Hindlimb muscle (tissue), 1 donor: ENCODE measurements at regions not wholly inside any gene's neighbourhood (a gene's known extent, or its start where the extent isn't known, plus 50 kb on each side); places are given as distances from the start of the nearest gene placed in this dataset.

Source experiments
- DNase-seq: peaks from one replicate; pipeline ENCODE4 v3.0.0-alpha.2; 2013

DNA sequence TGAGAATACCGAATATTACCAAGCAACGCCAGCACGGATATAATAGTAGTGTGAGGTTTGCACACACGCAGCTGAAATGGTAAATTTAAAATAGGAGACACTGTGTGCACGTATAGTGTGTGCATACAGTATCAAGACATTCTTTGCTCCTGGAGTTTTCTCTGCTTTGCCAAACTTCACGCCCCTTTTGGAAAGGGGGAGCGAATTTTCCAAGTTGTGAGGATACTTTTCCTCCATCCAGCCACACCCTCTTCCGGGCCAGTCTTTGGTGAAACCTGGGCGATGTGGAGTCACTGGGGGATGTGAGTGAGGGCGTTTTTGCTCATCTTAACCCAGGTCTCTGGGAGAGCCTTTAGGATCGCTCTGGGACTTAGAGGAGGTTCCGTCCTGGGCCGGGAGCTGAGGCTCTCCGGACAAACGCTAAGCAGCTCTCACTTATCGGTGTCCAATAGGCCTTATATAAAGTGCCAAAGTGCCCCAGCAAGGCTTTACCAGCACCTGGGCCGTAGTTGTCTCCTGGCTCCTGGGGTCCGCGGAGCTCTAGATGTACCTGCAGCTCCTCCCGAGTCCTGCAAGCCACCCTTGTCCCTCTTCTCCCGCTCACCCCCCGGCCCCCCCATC lies 160.0 kb upstream of the MKI67 start:
- peak; percentile 77 for DNase-seq

DNA sequence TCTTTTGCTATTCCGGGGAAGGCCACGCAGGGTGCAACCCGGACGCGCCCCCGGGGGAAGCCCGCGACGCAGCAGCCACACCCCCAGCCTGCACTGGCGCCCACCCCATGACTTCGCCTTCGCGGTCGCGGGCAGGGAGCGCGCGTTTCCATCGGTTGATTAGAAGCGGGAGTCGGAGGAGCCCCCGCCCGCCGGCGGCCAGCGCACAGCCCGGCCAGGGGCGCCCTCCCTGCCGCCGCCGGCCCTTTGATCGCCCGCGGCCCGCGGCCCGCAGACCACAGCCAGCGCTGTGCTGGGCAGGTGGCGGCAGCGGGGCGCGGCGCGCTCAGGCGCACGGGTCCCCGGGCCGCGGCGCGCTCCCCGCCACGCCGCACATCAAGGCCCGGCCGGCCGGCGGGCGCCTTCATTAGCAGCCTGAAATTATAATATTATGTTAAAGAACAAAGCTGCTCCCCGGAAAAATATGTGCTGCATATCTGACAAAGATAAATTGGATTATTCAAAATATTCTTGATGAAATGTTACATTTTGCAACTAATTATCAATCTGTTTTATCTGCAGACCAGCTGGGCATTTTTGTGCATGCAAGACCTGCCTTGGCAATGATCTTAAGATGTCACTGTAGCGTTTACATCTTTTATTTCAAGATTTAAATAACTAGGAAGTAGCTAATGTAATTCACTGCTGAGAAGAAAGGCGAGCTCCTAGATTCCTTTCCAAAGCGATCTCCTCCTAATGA lies 160.7 kb upstream of the MKI67 start:
- no peak for DNase-seq

DNA sequence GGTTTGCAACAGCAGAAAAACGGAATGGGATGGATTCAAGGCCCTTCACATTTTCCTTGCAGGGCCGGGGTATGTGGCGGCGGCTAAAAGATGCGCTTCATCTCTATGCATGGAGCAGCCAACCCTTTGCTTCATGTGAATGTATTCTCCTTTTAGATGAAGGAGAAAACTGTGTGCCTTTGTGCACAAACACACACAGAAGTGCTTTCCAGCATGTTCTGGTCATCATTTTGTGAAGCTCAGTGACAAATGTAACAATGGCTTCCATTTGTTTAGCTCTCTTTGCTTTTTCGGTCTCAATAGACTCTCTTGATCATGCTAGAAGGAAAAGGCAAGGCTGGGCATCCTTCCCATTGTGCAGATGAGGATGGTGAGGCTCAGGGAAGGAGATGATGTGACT lies 161.7 kb upstream of the MKI67 start:
- no peak for DNase-seq

DNA sequence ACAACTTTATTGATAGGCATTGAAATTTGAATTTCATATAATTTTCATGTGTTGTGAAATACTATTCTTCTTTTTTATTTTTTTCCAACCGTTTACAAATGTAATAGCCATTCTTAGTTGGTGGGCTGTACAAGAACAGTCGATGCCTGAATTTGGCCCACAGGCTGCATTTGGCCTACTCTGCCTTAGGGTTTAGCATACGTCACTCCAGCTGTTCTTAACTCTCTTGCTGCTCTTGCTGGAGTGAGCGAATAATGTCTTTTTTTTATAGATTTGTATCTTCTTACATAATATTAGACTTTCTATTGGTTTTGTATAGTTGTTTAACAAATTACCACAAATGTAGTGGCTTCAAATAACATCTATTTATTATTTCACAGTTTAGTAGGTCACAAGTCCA lies 163.4 kb upstream of the MKI67 start:
- DNase-seq, result no peak

DNA sequence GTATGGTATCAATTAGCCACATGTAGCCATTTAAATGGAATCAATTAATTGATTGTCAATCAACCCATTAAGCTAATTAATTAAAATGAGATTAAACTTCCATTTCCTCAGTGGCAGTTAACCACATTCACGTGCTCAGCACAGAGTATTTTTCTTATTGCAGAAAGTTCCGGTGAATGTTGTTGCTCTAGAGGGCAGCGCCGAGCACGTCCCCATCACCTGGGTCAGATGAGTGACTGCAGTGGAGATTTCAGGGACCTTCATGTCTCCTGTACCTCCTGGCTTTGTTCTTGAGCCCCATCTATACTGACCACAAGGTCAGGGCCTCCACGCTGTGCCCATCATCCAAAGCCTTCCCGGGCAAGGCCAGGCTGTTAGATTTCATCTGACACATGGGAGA lies 168.8 kb upstream of the MKI67 start:
- no peak for DNase-seq

DNA sequence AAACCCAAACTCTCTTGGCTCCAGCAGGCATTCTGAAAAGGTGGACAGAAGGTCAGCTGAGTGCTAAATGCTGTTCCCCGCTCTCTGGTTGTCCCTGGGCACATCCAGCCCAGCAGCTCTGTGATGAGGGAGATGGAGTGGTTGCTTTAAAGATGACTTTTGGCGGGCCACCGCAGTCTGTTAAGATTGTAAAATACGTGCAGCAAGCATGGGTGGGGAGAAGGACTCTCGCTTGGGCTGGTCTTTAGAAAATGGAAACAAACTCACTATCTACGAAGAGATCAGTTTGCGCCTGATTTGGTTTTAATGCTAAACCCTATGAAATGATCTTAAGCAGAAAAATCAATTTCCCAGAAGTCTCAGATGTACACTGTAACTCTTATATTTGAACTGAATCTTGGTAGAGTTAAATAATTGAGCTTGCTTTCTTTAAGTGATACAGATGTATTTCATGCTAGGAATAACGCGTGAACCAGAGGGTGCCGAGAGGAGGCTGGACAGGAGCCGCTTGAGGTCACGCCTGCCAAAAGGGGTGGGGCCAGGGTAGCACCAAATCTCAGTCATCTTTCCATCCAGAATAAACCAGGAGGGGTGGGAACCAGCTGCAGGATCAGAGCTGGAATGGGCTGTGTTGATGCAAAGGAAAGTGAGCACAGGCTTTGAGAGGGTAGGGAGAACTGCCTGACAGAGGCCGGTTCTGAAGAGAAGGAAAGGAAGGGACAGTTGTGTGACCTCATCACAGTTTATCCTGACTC lies 170.2 kb upstream of the MKI67 start:
- peak; percentile 83 for DNase-seq

DNA sequence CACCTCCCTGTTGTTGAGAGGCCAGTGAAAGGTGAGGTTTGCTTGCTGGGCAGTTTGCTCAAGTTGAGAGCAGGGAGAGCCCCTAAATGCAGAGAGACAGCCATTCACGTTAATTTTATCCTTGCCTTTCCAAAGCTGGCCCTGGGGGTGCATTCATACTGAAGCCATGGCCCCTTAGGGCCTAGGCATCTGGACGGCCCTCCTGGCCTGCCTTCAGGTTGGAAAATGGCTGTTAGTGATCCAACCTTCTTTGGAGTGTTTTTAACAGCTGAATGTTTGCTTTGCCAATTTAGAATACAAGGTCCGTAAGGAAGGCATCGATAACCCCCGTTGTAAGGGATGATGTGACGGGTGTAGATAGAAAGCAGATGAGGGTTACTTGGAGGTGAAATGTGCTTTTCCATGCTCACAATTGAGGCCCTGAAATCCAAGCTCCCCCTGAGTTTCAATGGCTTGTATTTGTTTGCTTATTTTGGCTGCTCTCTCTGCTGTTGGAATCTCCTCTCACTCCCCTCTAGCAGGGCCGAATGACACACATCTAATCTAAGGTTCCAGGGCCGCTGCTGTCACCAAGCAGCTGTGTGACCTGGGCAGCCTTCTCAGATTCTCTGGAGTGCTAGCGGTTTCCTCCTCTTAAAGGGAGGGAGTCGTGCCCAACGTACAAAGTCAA lies 171.6 kb upstream of the MKI67 start:
- peak; percentile 77 for DNase-seq

DNA sequence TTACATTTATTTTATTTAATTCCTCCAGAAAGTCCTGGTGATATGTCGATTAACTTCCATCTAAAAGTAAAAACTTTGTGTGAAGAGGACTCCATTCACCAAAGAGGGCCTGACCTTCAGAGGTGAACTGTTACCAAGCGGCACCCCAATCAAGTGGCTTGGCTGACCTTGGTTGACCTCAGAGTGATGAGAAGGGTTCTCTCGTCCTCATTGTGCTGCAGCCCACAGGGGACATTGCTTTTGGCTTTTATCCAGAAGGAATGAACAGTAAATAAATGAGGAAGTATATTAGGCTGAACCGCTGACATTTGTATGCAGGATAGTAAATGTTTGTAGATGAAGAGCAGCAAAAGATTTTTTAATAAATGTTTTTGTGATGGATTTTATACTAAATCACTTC lies 172.4 kb upstream of the MKI67 start:
- DNase-seq, result peak; percentile 53

DNA sequence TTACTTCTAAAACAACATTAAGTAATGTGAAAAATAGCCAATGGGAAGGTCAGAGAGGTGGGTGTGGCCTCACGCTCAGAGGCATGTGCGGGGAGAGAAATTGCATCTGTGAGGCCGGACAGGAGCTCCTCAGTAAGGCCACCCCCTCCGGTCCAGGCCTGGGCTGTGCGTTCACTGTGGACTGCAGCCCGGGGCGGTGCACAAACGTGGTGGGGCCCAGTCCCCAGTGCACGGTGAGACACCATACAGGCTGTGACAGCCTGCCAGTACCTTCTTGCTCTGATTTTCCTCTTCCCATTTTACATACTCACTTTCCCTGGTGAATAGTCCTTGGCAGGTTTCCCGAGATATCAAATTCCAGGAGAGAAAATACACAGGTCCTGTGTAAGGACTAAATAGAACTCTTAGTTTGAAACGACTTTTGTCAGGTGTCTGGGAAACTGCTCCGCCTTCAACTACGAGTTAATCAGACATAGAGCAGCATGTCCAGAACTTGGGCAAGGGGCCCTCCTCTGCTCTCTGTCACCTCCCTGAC lies 174.1 kb upstream of the MKI67 start:
- no peak for DNase-seq

DNA sequence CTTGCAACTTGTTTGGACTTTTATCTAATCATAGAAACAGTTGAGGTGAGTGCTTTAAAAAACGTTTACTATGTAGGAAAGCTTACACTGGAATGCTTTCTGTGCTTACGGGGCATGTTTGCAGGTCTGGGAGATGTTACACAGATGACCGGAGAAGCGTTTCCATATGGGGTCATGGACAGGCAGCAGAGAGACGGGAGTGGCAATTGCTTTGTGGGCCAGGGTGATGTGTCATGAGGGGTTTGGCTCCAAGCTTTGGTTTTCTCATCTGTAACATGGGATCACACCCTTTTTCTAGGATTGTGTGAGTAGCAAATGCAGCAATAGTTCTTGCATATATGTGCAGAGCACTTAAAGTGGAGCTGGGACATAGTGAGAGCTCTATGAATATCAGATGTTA lies 174.8 kb upstream of the MKI67 start:
- DNase-seq, result no peak

DNA sequence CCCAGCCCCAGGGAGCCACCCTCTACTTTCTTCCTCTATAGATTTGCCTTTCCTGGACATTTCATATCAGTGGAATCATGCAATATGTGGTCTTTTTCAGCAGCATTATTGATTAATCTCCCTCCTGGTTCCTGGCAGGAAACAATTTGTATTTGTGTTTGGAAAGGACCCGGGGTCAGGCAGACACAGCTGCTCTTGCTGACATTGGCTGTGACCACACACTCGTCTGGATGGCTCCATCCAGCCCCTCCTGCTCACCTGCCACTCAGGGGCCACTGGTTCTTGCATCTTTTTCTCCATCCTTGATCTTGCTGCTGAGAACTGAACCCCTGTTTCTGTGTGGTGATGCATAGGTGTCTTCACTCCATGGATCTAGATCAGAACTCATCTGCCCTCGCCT lies 176.6 kb upstream of the MKI67 start:
- DNase-seq, result no peak

DNA sequence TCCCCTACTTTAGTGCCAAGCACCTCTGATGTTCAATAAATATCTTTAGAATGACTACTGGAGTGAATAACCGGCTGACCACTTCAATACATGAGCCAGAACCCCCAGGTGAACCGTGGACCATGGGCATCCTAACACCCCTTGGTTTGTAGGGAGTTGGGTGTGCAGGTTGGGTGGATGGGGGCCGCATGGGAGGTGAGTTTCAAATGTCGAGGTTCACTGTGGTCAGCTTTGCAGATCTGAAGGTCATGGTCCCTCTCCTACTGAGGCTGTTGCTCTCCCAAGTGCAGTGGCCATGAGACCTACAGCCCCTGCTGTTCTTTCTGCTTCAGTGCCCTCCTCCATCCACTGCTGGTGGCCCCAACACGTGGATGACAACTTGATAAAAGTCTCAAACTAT lies 178.0 kb upstream of the MKI67 start:
- no peak for DNase-seq

DNA sequence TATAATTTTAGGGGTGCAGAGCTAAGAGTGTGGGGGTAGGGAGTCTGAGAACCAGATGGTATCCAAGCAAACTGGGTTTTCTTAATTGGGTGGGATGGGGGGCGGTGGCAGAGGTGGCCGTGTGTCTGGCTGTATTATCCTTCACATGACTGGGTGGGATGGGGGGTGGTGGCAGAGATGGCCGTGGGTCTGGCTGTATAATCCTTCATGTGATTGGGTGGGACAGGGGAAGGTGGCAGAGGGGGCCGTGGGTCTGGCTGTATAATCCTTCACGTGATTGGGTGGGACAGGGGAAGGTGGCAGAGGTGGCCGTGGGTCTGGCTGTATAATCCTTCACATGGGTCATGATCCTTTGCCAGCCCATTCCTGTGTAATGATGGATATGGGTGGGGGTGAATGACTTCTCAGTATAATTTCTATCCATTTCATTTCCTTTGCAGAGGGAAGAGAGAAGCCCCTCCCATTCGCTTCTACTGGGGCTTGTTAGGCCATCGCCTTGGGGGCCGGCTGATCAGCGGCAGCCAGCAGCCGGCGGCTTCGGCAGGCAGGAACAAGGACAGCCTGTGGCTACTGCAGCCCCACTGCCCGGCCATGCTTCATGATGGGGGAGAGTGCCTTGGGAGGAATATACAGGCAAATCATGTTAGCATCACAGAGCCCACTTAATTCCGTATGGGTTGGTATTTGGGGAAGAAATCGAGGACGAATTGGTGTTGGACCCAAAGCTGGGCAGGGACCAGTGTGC lies 179.6 kb upstream of the MKI67 start:
- DNase-seq, result no peak

DNA sequence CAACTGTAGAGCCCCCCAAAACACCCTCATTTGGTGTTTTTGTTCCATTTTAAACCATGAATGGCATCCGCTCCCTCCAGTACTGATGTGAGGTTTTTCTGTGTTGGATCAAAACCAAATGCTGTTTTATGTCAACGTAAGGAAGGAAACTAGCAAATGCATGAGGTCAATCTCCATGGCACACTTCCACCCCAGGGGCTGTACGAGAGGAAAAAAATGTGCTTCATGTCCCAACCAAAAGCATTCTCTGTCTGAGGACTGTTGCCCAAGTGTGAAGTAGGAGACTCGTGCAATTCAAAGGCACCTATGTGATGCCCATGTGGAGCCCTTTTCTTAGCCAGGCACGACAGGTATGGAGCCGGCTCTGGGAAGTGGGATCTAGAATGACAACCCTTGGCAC lies 180.3 kb upstream of the MKI67 start:
- DNase-seq, result no peak

DNA sequence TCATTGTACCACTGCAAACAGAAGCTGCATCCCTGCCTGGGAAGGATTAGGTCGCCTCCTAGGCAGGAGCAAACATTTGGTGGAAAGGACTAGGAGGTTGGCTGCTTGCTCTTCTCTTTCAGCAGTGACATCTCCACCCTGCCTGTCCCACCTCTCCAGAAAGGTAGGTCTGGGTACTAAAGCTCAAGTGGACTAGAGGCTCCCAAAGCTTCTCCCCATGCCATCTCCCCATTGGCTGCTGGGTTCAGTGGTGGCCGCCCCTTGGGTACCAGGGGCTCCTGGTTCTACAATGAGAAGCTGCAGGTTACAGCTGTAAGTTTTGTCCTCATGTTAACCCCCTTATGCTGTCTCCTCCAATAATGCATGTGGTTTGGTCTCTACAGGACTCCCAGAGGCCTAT lies 180.7 kb upstream of the MKI67 start:
- DNase-seq, result no peak

DNA sequence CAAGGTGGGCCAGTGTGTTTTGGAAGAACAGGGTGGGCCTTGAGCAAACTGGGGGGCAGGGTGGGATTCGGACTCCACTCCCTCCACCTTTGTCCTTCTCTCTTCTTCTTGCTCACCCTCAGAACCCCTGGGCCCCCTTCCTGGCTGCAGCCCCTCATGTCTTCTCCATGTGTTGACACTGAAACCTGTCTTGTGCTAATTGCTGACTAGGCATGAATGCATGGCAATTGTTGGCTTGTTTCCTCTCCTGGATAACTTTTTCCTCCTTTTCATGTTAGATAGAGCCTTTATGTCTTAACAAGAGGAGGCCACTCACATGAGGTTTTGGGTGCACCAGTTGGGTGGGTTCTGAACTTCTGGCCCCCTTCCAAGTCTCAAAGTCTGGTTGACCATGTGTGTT lies 181.6 kb upstream of the MKI67 start:
- no peak for DNase-seq

DNA sequence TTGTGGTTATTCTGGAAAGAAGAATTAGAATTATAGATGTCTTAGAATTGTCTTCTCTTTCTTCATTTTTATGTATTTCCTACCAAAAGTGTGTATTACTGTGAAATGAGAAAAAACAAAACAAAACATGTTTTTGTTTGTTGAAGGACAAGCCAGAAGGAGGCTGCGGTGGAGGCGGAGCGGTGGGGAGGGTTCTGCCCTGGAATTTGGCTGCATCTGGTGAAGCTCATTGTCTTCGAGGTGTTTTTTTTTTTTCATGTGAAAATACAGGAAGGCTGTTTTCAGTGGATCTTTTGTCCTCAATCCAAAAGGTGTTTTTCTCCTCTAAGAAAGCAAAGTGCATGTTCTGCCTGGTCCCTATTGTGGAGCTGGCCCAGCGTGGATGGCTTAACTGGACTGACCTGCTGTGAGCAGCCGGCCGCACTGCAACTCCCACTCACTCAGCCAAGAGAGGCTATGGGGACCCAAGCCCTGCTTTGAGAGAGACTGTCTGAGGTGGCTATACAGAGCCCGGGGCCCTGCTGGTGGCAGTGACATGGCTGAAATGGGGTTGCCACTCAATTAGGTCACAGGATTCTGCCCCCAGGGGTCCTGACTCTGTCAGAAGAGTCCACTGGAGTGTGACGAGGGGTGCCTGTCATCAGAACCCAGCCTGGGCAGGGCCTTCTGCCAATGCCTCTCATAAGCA lies 184.9 kb upstream of the MKI67 start:
- no peak for DNase-seq

DNA sequence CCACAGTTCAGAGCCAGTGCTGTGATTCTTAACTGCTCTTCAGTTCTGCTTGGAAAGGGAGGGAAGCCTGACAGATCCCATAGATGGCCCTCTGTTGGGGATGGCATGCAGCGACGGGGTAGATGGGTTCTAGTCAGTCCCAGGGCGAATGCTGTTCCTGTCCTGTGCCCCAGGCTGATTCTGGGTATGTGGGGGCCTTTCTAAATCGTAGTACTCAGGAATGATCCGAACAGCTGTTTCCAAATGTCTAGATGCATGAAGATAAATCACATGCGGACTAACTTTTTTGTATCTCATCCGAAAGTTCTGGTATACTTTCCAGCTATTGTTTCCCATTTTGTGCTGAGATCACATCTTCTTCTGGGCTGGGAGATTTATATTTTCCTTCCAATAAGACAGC lies 186.0 kb upstream of the MKI67 start:
- DNase-seq, result no peak

DNA sequence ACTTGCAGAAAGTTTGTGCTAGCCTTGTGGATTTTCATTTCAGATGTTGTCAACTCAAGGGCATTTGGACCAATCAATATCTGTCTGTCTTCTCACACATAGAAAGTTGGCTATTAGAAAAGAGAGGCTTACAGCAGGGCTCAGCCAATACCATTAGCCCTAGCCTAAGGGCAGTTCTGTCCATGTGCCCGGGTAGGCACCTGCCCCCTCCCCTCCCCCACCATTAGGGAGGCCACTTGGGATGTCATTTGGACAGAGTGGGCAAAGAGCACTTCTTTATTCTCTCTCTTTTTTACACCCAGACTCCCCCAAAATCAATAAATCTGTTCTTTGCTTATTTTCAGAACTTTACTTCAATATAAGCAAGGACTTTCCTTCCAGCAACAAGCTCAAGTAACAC lies 188.5 kb upstream of the MKI67 start:
- DNase-seq, result no peak

DNA sequence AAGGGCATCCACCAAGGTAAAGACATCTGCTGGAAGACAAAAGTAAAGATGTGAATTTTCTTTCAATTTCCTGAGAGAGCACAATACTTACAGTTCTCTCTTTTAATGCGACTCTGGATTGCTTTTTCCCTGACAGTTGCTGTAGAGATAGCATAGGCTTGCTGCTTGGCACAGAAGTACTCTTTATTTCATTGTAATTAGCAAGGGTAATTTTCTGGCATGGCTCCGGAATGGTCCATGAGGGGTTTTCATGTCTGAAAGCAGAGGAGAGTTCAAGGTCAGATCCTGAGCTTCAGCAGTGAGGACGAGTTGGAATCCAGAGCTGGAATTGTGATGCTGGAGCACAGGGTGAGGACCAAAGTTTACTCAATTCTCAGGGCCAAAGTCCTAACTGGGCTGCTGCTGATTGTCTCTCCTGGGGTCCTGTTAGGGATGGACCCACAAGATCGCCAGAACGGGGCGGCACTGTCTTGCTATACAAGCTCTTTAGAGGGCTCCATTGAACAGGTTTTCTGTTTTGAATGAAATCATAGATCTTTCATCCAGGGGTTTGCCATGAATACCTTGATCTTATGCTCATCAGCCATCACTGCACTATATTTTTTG lies 190.0 kb upstream of the MKI67 start:
- no peak for DNase-seq

DNA sequence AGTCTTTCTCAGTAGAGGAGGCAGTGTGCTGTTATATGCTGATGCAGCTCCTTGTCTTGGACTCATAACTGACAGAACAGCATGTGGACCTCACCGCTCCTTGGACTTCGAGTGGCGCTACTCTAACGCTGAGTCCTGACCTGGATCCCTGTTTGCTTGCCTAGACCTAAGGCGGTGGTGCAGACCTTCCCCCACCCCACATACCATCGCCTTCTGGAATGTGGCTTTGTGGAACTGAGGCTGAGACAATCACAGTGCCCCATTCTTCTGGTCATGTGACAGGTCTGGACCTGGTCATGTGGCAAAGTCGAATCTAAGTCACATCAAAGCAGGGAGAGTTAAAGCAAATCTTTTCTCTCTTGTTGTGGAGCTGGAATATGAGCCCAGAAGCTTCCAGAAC lies 190.7 kb upstream of the MKI67 start:
- DNase-seq, result no peak
